IPS-20b (cell line): ENCODE measurements at regions not wholly inside any gene's neighbourhood (a gene's known extent, or its start where the extent isn't known, plus 50 kb on each side); places are given as distances from the start of the nearest gene placed in this dataset.
"Not testable (repeated sequence)": the region's sequence is repeated elsewhere in the genome, so short reads cannot be mapped to it uniquely, and the experiment has no call there.

Experiments used
- H3K27ac ChIP-seq: one replicate; pipeline ENCODE4 v1.5.1; 2013; ENCODE audit warnings: low read length
- H3K27me3 ChIP-seq: 2 replicates; pipeline ENCODE4 v1.6.1; 2013; ENCODE audit warnings: mild to moderate bottlenecking, low read length, inconsistent platforms; ENCODE audit not compliant: insufficient read depth
- H3K36me3 ChIP-seq: 2 replicates; pipeline ENCODE4 v1.6.1; 2013; ENCODE audit warnings: low read depth, mild to moderate bottlenecking, inconsistent platforms, low read length, moderate library complexity; ENCODE audit not compliant: insufficient read depth
- H3K4me1 ChIP-seq: 2 replicates; pipeline ENCODE4 v1.6.1; 2013; ENCODE audit warnings: mild to moderate bottlenecking, control low read depth, inconsistent platforms, low read length, moderate library complexity; ENCODE audit not compliant: insufficient read depth
- H3K4me3 ChIP-seq: 2 replicates; pipeline ENCODE4 v1.5.1; 2013; ENCODE audit warnings: mild to moderate bottlenecking, low read length, inconsistent platforms
- H3K9ac ChIP-seq: 2 replicates; pipeline ENCODE4 v1.6.1; 2013; ENCODE audit warnings: low read depth, mild to moderate bottlenecking, inconsistent platforms, low read length, moderate library complexity
- H3K9me3 ChIP-seq: 2 replicates; pipeline ENCODE4 v1.6.1; 2013; ENCODE audit warnings: mild to moderate bottlenecking, low read depth, low read length, inconsistent platforms; ENCODE audit not compliant: insufficient read depth

DNA sequence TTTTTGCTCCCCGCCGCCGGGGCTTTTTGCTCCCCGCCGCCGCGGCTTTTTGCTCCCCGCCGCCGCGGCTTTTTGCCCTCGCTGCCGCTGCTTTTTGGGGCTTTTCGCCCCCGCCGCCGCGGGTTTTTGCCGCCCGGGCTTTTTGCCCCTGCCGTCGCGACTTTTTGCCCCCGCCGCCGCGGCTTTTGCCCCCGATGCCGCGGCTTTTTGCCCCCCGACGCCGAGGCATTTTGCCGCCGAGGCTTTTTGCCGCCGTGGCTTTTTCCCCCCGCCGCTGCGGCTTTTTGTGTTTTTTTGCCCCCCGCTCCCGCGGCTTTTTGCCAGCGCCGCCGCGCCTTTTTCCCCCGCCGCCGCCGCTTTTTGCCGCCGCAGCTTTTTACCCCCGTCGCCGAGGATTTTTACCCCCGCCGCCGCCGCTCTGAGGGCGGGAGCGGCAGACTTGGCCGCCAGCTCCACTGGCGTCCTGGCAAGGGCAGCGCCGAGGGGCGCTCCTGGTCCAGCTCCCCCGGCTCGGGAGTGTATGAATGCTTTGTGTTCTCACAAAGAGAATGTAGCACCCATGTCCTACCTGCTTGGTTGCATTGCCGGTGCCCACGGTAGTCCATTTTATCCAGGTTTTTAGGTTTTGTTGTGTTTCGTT, 151.7 kb downstream of the KCNJ18 start:
- Histone ChIP-seq H3K4me3 (no peak overlapping the region), H3K27me3 (peaks cover 59% of the 10 kb centered on the region), H3K4me1 (no peaks in the 10 kb centered on the region), H3K9ac (no peak overlapping the region), H3K9me3 (peaks cover 20% of the 10 kb centered on the region), H3K27ac (no peak overlapping the region), H3K36me3 (no peaks in the 10 kb centered on the region)

DNA sequence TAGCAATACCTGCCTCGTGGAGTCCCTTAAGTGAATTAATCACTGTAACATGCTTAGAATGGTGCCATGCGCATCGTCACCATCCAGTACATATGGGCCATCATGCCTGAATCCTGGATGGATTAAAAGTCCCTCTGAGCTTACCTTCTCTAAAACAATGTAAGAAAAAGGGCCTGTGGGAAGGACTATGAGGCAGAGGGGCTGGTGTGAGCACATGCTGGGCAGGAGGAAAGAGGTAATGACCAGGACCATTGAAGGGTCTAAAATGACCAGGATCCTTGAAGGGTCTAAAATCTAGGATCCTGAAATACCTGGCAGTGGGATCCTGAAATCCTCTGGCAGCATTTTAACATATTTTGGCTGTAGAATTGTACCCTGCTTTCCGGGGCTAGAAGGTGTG, 156.2 kb downstream of the KCNJ18 start:
- H3K9me3 ChIP-seq: peaks cover 24% of the 10 kb centered on the region
- H3K27ac ChIP-seq, H3K36me3 ChIP-seq, H3K4me3 ChIP-seq, H3K9ac ChIP-seq, H3K4me1 ChIP-seq: not testable (repeated sequence)
- H3K27me3 ChIP-seq: peaks cover 23% of the 10 kb centered on the region

DNA sequence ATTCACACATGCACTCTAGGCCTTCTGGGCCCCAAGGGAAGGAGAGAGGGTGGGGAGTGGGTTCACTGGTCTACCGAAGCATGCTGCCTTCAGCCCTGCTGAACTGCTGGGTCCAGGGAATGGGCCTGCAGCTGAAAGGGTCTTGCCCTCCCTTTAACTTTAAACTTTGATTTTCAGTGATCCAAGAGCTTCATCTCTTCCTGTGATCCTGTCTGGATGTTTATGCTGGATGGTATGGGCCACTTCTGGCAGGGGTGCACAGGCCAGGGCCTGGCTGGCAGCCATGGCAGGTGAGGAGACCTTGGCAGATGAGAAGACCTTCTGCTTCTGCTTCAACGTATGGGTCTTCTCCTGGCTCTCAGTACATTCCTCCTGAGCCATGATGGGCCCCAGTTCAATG, 156.7 kb downstream of the KCNJ18 start:
- H3K36me3 ChIP-seq, H3K4me1 ChIP-seq, H3K4me3 ChIP-seq, H3K9ac ChIP-seq, H3K27ac ChIP-seq: not testable (repeated sequence)
- Histone ChIP-seq H3K9me3 (peaks cover 24% of the 10 kb centered on the region), H3K27me3 (peaks cover 18% of the 10 kb centered on the region)

DNA sequence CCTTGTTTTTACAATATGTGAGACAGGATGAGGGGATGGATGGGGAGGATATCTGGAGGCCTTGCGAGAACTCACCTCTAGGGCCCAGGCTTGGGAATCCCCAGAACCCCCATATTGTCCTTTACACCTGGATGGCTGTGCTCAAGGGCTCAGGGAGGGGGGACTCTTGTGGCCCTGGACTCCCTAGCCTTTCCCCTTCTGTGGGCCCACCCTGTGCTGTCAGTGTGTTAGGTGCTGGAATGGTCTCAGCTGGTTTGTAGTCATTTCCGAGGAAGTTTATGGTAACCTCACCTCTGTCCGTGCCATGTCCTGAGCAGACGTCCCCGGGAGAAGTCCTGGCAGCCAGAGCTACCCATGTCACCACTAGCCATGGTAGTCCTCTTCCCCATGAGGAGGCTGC, 158.3 kb downstream of the KCNJ18 start:
- H3K4me3 ChIP-seq, H3K36me3 ChIP-seq, H3K27me3 ChIP-seq, H3K4me1 ChIP-seq, H3K27ac ChIP-seq, H3K9ac ChIP-seq: not testable (repeated sequence)
- H3K9me3 ChIP-seq: peaks cover 19% of the 10 kb centered on the region
